ENCODE measurements at regions not wholly inside any gene's neighbourhood (a gene's known extent, or its start where the extent isn't known, plus 50 kb on each side); places are given as distances from the start of the nearest gene placed in this dataset.

DNA sequence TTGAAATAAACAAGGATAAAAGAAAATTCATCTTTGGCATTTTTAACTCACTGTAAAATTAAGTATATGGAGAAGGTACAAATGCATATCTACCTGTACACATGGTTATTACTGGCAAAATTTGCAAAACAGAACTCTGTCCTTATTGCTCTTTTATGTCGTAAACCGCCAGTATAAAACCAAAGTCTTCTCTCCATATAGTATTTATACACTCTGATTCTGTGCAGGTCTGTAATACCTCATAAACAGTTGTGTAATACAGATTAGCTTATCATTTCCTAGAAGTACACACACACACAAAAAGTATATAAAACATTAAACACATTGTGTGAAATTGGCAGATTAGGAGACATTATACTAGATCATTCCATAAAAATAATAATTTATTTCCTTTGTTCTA, 406.6 kb upstream of the ANO3 start:
- Histone ChIP-seq H3K79me2 (ENCODE audit: insufficient read depth, low read length) (no peaks in the 10 kb centered on the region), H3K36me3 (ENCODE audit: insufficient read depth, low read length) (no peaks in the 10 kb centered on the region), H3K9me3 (ENCODE audit: insufficient read depth, low read length, severe bottlenecking) (no peaks in the 10 kb centered on the region), H4K20me1 (ENCODE audit: insufficient read depth, low read length) (no peaks in the 10 kb centered on the region), H3K4me3 (ENCODE audit: low read depth in 1 of 2, low read length in 2 of 2) (no peak overlapping the region), H3K27me3 (ENCODE audit: insufficient read depth, low read length, poor library complexity) (no peaks in the 10 kb centered on the region), H2AFZ (ENCODE audit: low read depth, low read length) (no peak overlapping the region), H3K27ac (ENCODE audit: low read length) (no peak overlapping the region), H3K9ac (ENCODE audit: low read depth, low read length) (no peak overlapping the region), H3K4me1 (ENCODE audit: insufficient read depth, low read length) (no peaks in the 10 kb centered on the region), H3K4me2 (ENCODE audit: insufficient read depth, low read length) (no peak overlapping the region)
- ATAC-seq (ENCODE audit: insufficient read depth, low read depth) (no peak), DNase-seq (no peak)
- TF ChIP-seq EZH2 (IDR thresholded peaks at IDR 0.05; ENCODE audit: borderline replicate concordance, low read depth, low read length, severe bottlenecking), result no peak
- TF ChIP-seq, protein P1, sequence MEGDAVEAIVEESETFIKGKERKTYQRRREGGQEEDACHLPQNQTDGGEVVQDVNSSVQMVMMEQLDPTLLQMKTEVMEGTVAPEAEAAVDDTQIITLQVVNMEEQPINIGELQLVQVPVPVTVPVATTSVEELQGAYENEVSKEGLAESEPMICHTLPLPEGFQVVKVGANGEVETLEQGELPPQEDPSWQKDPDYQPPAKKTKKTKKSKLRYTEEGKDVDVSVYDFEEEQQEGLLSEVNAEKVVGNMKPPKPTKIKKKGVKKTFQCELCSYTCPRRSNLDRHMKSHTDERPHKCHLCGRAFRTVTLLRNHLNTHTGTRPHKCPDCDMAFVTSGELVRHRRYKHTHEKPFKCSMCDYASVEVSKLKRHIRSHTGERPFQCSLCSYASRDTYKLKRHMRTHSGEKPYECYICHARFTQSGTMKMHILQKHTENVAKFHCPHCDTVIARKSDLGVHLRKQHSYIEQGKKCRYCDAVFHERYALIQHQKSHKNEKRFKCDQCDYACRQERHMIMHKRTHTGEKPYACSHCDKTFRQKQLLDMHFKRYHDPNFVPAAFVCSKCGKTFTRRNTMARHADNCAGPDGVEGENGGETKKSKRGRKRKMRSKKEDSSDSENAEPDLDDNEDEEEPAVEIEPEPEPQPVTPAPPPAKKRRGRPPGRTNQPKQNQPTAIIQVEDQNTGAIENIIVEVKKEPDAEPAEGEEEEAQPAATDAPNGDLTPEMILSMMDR (IDR thresholded peaks at IDR 0.05; ENCODE audit: borderline replicate concordance, extremely low read depth, low read length, poor library complexity, severe bottlenecking), result no peak

DNA sequence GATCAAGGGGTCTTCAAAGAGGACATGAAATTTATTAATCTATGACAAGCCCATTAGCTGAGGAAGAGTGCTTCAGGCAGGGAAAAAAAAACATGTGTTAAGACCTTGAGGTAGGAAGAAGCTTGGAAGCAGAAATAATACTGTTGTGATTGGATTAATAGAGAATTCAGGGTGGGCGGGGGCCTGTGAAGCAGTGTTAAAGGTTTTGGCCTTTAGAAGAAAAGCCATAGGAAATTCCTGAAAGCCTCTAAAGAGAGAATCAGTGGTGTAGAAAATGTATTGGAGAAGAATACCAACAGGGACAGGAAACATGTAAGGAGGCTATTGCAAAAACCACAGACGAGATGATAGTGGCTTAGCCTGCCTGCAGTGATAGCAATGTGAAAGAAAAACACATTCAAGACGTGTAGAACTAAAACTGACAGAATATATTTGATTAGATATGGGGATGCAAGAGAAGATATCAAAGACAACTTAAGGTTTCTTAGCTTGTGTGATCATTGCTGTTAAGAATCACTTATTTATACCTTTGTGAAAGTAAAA, 404.4 kb upstream of the ANO3 start:
- TF ChIP-seq, protein P1 (IDR thresholded peaks at IDR 0.05; ENCODE audit: borderline replicate concordance, extremely low read depth, low read length, poor library complexity, severe bottlenecking), result no peak
- no peak for TF ChIP-seq EZH2 (IDR thresholded peaks at IDR 0.05; ENCODE audit: borderline replicate concordance, low read depth, low read length, severe bottlenecking)
- Histone ChIP-seq H2AFZ (ENCODE audit: low read depth, low read length) (no peak overlapping the region), H3K27ac (ENCODE audit: low read length) (no peak overlapping the region), H3K4me2 (ENCODE audit: insufficient read depth, low read length) (no peak overlapping the region), H3K27me3 (ENCODE audit: insufficient read depth, low read length, poor library complexity) (no peaks in the 10 kb centered on the region), H3K79me2 (ENCODE audit: insufficient read depth, low read length) (no peaks in the 10 kb centered on the region), H3K4me3 (ENCODE audit: low read depth in 1 of 2, low read length in 2 of 2) (no peak overlapping the region), H3K36me3 (ENCODE audit: insufficient read depth, low read length) (no peaks in the 10 kb centered on the region), H3K9ac (ENCODE audit: low read depth, low read length) (no peak overlapping the region), H3K4me1 (ENCODE audit: insufficient read depth, low read length) (no peaks in the 10 kb centered on the region), H3K9me3 (ENCODE audit: insufficient read depth, low read length, severe bottlenecking) (no peaks in the 10 kb centered on the region), H4K20me1 (ENCODE audit: insufficient read depth, low read length) (no peaks in the 10 kb centered on the region)
- DNase-seq (no peak), ATAC-seq (ENCODE audit: insufficient read depth, low read depth) (0 out of 3 replicates have a peak, but pooled peaks have one; percentile 37)

DNA sequence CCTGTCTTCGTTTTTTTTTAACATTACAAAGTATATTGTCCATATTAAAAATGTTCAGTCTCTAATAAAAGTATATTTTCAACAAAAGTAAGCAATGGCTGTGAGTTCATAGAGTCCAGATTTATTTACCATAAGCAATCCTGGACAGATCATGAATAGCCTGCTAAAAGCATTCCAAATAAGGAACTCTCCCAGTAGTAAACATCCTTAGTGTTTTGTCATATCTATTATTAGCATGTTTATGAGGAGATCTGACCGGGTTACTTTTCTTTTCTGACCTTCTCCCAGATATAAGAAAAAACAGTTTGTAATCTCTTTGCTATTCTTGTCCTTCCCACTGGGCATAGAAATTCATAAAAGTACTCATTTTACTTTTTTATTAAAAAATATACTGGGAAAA, 403.9 kb upstream of the ANO3 start:
- Histone ChIP-seq H3K4me1 (ENCODE audit: insufficient read depth, low read length) (no peaks in the 10 kb centered on the region), H3K9me3 (ENCODE audit: insufficient read depth, low read length, severe bottlenecking) (no peaks in the 10 kb centered on the region), H3K4me2 (ENCODE audit: insufficient read depth, low read length) (no peak overlapping the region), H3K9ac (ENCODE audit: low read depth, low read length) (no peak overlapping the region), H3K27me3 (ENCODE audit: insufficient read depth, low read length, poor library complexity) (no peaks in the 10 kb centered on the region), H3K36me3 (ENCODE audit: insufficient read depth, low read length) (no peaks in the 10 kb centered on the region), H4K20me1 (ENCODE audit: insufficient read depth, low read length) (no peaks in the 10 kb centered on the region), H3K79me2 (ENCODE audit: insufficient read depth, low read length) (no peaks in the 10 kb centered on the region), H3K4me3 (ENCODE audit: low read depth in 1 of 2, low read length in 2 of 2) (no peak overlapping the region), H3K27ac (ENCODE audit: low read length) (no peak overlapping the region), H2AFZ (ENCODE audit: low read depth, low read length) (no peak overlapping the region)
- DNase-seq, result no peak
- ATAC-seq (ENCODE audit: insufficient read depth, low read depth), result no peak
- TF ChIP-seq, protein P1 (IDR thresholded peaks at IDR 0.05; ENCODE audit: borderline replicate concordance, extremely low read depth, low read length, poor library complexity, severe bottlenecking), result no peak
- TF ChIP-seq EZH2 (IDR thresholded peaks at IDR 0.05; ENCODE audit: borderline replicate concordance, low read depth, low read length, severe bottlenecking), result no peak

DNA sequence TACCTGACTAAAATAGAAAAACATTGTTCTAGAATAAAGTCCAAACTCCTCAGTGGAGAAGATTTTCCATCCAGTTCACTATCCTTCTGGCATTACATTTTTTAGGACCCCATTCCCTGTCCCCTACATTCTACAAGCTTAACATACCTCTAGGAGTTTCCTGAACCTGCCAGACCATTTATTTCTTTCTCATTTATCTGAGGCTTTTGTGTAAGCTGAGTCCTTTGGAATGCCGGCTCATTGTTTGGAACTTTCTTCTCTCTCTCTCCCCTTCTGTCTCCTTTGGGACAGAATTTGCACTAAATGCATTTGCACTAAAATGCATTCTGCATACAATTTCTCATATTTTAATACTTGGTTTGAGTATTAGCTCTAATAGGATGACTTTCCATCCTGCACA, 393.0 kb upstream of the ANO3 start:
- ATAC-seq (ENCODE audit: insufficient read depth, low read depth) (no peak), DNase-seq (no peak)
- Histone ChIP-seq H3K9ac (ENCODE audit: low read depth, low read length) (no peak overlapping the region), H3K79me2 (ENCODE audit: insufficient read depth, low read length) (no peaks in the 10 kb centered on the region), H4K20me1 (ENCODE audit: insufficient read depth, low read length) (no peaks in the 10 kb centered on the region), H3K4me1 (ENCODE audit: insufficient read depth, low read length) (no peaks in the 10 kb centered on the region), H3K9me3 (ENCODE audit: insufficient read depth, low read length, severe bottlenecking) (peaks cover 5% of the 10 kb centered on the region), H3K27ac (ENCODE audit: low read length) (no peak overlapping the region), H3K4me3 (ENCODE audit: low read depth in 1 of 2, low read length in 2 of 2) (no peak overlapping the region), H3K27me3 (ENCODE audit: insufficient read depth, low read length, poor library complexity) (no peaks in the 10 kb centered on the region), H3K36me3 (ENCODE audit: insufficient read depth, low read length) (no peaks in the 10 kb centered on the region), H2AFZ (ENCODE audit: low read depth, low read length) (no peak overlapping the region), H3K4me2 (ENCODE audit: insufficient read depth, low read length) (no peak overlapping the region)
- TF ChIP-seq, protein P1 (IDR thresholded peaks at IDR 0.05; ENCODE audit: borderline replicate concordance, extremely low read depth, low read length, poor library complexity, severe bottlenecking), result no peak
- no peak for TF ChIP-seq EZH2 (IDR thresholded peaks at IDR 0.05; ENCODE audit: borderline replicate concordance, low read depth, low read length, severe bottlenecking)

Data from DND-41 (cell line).